CD4-positive, alpha-beta T cell treated with Interferon gamma for 1 hour (primary cell): ENCODE measurements at regions not wholly inside any gene's neighbourhood (a gene's known extent, or its start where the extent isn't known, plus 50 kb on each side); places are given as distances from the start of the nearest gene placed in this dataset.

Source experiments
- DNase-seq: peaks from one replicate; pipeline ENCODE4 v3.0.0-alpha.2; 2020

DNA sequence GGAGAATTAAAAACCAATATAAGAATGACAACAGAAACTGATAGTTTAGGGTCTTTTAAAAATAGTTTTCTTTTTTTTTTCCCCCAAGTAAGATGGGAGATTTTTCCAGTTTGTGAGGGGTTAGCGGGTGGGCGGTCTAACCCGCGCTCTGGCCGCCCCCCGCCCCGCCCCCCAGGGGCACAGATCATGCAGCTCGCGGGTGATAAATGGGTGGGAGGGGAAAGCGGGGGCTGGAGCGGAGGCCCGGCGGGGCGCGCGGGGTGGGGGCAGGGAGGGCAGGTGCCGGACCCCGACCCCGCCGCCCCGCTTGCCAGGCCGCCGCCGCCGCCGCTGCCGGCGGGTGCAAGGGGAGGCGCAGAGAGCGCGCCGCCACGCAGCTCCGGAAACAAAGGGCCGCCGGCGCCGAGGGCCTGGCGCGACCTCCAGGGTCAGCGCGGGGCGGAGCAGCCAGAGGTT lies 60.1 kb upstream of the GSE1 start:
- DNase-seq = no peak

DNA sequence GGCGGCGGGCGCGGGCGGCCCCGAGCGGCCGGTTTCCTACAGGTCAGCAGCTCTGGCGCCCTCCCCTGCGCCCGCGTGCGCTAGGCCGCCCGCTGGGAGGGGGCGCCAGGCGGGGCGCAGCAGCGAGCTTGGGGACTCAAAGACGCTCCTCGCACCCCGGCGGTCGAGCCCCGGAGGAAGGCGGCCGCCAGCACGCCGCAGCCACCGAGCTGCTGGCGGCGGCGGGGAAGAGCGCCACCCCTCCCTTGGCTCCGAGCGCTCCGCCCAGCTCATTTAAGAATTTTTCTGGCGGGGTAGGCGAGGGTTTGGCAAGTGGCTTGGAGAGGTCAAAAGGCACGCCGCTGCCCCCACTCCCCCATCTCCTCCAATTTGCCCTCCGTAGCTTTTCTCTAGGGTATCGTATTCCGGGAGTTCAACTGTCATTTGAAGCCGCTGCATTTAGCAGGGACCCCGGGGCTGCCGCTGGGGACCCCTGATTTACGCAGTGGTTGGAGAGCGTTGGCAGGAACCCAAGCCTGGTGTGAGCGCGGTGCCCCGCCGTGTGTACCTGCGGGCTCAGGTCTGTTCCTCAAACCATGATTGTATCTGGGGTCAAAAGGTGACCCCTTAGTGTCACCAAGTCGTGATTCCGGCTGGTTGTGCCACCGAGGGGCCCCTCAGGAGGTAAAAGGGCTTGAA lies 59.5 kb upstream of the GSE1 start:
- DNase-seq = peak; percentile 55

DNA sequence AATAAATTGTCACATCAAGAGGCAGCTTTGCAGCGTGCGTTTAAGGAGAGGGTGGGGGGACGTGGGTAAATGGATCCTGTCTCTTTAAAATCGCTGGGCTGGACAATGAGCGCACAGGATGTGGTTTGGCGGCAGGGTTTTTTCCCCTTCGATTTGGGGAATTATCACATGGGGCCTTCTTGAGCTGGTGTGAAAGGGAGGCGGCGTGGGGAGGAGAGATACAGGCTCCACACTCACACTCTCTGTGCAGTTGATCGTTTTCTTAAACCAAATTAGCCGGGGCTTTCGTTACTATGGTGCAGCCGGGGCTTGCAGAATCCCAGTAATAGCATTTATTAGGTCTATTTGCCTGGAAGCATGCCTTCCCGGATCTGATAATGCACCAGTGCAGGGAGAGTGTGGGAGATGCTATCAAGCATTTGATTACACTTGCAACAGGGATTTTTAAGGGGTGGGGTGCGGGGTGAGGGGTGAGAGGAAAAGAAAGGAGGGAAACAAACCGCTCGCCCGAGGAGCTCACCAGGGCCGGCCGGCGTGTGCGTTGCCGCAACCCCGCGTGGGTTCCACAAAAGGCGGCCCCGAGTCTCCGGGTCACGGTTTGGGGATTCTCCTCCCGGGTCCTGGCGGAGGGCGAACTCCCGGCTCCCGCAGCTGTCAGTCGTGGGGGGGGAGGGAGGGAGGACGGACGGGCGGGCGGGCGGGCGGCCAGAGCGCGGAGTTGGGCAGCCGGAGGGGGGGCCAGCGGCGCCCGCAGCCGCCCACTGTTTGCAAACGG lies 58.8 kb upstream of the GSE1 start:
- peak; percentile 83 for DNase-seq

GRCh38 chr16:85554889-85555718 lies 58.0 kb upstream of the GSE1 start:
- DNase-seq = peak; percentile 72

DNA sequence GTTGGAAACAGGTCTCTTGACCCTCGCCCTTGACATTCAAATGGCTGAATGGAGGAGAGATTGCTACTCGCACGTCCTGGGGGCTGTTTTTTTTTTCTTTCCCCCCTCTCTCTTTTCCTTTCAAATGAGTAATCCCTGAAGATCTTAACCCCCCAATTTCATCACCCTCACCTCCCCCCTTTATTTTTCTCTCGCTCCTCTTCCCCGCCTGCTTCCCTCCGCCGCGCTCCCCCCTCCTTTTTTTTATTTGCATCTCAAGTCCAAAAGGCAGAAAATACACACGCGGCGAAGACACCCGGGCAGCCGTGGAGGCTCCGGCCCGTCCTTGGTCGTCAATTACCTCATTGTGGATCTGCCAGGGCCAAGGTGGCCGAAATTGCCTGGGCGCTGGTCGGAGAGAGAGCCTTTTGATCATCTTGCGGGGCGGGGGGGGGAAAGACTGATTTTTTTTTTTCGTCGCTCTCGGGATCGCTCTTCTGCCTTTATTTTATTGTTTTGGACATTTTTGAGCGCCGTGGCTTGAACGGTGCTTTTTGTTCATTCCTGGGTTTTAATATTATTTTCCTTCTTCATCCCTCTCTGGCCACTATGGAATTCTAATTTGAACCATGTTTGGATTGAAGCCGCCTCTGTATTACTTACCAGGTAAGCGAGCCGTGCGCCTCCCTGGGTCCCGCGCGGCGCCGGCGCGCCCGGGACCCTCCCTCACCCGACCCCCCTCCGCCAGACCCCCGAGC lies 57.2 kb upstream of the GSE1 start:
- peak; percentile 46 for DNase-seq

- peak; percentile 62 for DNase-seq
Measured at GRCh38 chr16:85556456-85557082, 56.6 kb upstream of the GSE1 start.

DNA sequence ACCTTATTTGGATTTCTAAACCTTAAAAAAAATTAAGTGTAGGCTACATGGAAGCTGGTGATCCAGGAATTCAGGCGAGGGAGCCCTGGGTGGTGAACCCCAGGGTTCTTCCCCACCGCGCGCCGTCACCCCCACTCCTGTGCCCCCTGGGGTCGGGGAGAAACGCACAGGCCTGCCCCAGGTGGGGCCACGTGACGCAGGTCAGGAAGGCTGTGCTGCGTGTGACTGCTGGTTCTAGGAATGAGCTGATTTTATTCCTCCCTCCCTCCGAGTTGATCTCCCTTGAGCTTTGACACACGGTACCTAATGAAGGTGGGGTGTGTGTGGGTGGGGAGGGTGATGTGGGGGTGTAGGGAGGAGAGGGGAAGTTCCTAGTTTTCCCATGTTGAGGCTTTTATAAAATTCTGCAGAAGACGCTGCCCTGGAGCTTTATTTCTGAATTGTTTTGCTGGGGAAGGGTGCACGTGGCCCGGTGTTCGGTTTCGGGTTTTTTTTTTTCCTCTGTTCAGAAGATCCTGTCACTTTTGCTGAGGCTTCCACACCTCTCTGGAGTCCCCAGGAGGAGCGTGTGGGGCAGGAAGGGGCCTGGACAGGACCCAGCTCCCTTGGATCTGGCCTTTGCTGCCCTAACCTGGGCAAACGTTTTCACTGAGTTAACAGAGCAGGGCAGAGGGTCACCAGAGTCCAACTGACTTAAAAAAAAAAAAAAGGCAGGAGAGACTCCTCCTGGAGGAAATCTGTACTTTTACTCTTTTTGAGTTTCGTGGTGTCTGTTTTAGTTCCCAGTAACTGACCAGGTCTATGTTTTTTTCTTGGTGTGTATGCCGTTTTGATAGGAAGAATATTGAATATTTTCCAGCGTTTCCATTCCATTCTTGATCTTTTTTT lies 55.8 kb upstream of the GSE1 start:
- peak; percentile 47 for DNase-seq

- DNase-seq = no peak
Measured at GRCh38 chr16:85557971-85558657, 55.0 kb upstream of the GSE1 start.

DNA sequence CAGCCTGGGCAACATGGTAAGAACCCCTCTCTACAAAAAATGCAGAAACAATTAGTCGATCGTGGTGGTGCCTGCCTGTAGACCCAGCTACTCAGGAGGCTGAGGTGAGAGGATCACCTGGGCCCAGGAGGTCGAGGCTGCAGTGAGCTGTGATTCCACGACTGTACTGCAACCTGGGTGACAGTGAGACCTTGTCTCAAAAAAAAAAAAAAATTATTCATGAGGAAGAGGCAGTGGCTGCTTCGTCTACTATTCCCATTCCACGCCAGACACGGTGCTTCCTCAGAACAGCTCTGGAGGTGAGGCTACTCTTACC lies 52.2 kb upstream of the GSE1 start:
- no peak for DNase-seq

- DNase-seq = no peak
Measured at GRCh38 chr16:85561248-85562092, 51.7 kb upstream of the GSE1 start.

DNA sequence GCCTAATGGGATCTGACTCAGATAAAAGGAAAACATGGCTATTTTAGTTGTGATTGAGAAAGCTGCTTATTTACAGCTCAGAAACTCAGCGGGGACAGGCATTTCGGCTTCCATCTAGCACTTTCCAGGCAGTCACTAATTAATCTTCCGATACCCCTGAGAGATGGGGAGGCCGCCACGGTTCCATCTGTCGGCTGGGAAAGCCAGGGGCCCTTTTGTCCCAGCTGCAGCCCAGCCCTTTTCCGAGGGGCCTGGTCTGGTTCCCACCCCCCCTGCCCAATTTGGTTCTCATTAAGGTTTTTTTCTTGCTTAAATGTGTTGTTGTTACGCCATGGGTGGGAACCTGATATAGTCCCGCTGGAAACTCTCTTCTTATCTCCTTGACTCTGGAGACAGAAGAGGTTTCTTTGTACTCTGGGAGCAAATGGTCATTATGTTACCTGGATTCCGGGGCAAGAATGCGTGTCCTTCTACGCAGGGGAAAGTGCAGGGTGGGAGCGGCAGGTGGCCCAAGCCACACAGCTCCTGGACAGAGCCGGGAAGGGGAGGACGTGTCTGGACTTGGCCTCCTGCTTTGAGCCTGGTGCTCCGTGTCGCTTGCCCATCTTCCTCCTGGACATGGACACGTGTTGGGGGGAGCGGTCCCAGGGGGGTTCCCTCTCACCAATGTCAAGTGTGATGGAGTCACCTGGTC lies 50.9 kb upstream of the GSE1 start:
- DNase-seq = no peak

DNA sequence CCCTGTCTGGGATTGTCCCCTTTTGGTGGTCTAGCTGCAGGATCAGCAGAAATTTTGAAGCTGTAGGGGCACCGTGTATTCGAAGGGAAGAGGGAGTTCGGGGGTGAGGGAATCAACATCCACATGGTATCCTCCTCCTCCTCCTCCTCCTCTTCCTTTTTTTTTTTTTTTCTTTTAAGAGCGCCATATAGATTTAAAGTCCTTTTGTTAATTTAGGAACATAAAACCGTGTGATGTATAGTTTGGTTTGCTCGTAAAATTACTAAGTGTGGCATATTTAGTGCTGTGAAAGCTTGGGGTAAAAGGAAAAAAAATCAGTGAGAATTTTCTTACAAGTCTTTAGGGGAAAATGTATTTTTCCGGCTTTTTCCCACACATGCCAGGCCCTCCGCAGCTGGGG lies 50.1 kb upstream of the GSE1 start:
- no peak for DNase-seq
